ENCODE measurements at regions not wholly inside any gene's neighbourhood (a gene's known extent, or its start where the extent isn't known, plus 50 kb on each side); places are given as distances from the start of the nearest gene placed in this dataset.

DNA sequence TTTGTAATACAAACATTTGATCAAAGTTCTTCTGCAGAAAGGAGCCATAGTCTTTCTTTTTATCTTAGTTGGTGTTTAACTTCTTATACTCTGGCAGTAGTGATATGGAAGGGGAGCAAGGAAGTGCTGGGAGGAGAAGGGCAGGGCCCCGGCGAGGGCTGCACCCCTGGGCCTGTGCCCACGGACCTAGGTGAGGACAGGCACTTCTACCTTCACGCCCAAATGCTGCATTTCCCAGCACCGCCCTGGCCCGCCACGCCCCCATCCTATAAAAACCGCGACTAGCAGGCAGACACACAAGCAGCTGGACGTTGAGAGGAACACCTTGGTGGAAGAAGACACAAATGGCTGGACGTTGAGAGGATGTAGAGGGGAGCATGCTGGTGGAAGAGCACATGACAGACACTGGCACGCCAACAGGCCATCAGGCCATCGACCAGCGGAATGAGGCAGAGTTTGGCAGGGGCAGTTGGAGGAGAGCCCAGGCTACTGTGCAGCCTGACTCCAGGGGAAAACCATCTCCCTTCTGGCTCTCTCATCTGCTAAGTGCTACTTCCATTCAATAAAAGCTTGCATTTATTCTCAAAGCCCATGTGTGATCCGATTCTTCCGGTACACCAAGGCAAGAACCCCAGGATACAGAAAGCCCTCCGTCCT is 81.5 kb upstream of the C9orf72 start:
- Histone ChIP-seq H3K4me1 (ENCODE audit: control insufficient read depth, insufficient read depth, low read depth, low read length) (no peaks in the 10 kb centered on the region), H3K9ac (ENCODE audit: low read length) (no peak overlapping the region), H3K4me2 (ENCODE audit: low read length, poor library complexity, severe bottlenecking) (no peak overlapping the region), H3K27me3 (ENCODE audit: control insufficient read depth in 1 of 2, insufficient read depth in 1 of 2, low read length in 2 of 2) (no peaks in the 10 kb centered on the region), H3K4me3 (ENCODE audit: insufficient read depth in 1 of 2, low read depth in 1 of 2, low read length in 2 of 2) (no peak overlapping the region), H3K9me3 (ENCODE audit: control insufficient read depth, low read length) (no peaks in the 10 kb centered on the region), H2AK5ac (ENCODE audit: low read length, severe bottlenecking) (no peak overlapping the region), H4K91ac (ENCODE audit: low read length) (no peak overlapping the region), H3K79me1 (replicated peaks; ENCODE audit: low read length, poor library complexity, severe bottlenecking) (no peaks in the 10 kb centered on the region), H3K18ac (ENCODE audit: low read depth in 1 of 2, low read length in 2 of 2) (no peak overlapping the region), H2BK15ac (ENCODE audit: low read depth, poor library complexity, severe bottlenecking) (no peak overlapping the region), H2BK12ac (ENCODE audit: low read length in 2 of 2) (no peak overlapping the region), H4K8ac (ENCODE audit: low read length) (no peak overlapping the region), H3K36me3 (ENCODE audit: control insufficient read depth in 1 of 2, insufficient read depth in 2 of 2, low read depth in 1 of 2, low read length in 2 of 2) (no peaks in the 10 kb centered on the region), H3K14ac (ENCODE audit: low read length in 2 of 2) (no peak overlapping the region), H2BK120ac (ENCODE audit: low read depth, low read length) (no peak overlapping the region), H2AFZ (ENCODE audit: low read depth, low read length) (no peak overlapping the region), H3K4ac (ENCODE audit: low read depth in 1 of 2, low read length in 2 of 2) (no peak overlapping the region), H3K27ac (ENCODE audit: low read length, poor library complexity, severe bottlenecking) (no peak overlapping the region), H3K23ac (ENCODE audit: low read length in 2 of 2) (no peak overlapping the region), H2BK5ac (ENCODE audit: low read depth, low read length, poor library complexity, severe bottlenecking) (no peak overlapping the region)
- WGBS: 87% methylated on average over 17 of the region's 17 CpGs
- no peak for DNase-seq

DNA sequence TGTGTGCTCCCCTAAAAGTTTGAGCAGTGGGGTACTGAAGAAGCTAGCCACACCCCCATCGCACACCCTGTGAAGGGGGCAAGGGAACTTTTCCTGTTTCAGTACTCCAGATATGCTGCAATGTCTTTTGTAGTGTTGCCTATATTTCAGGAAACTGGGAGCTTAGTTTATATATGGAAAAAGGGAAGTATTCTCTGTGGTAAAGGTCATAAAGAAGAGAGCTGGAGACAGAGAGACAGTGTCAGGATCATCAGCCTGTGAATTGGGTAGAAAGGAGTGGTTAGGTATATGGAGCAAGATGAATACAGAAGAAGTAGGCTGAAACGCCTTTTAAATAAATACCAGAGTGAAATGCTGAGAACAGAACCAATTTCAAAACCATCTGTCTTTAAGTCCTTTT is 82.2 kb upstream of the C9orf72 start:
- Histone ChIP-seq H3K27ac (ENCODE audit: low read length, poor library complexity, severe bottlenecking) (no peak overlapping the region), H2BK120ac (ENCODE audit: low read depth, low read length) (no peak overlapping the region), H2AFZ (ENCODE audit: low read depth, low read length) (no peak overlapping the region), H3K4me3 (ENCODE audit: insufficient read depth in 1 of 2, low read depth in 1 of 2, low read length in 2 of 2) (no peak overlapping the region), H2BK5ac (ENCODE audit: low read depth, low read length, poor library complexity, severe bottlenecking) (no peak overlapping the region), H3K27me3 (ENCODE audit: control insufficient read depth in 1 of 2, insufficient read depth in 1 of 2, low read length in 2 of 2) (no peaks in the 10 kb centered on the region), H3K4me1 (ENCODE audit: control insufficient read depth, insufficient read depth, low read depth, low read length) (no peaks in the 10 kb centered on the region), H3K36me3 (ENCODE audit: control insufficient read depth in 1 of 2, insufficient read depth in 2 of 2, low read depth in 1 of 2, low read length in 2 of 2) (no peaks in the 10 kb centered on the region), H2BK12ac (ENCODE audit: low read length in 2 of 2) (no peak overlapping the region), H3K18ac (ENCODE audit: low read depth in 1 of 2, low read length in 2 of 2) (no peak overlapping the region), H3K9me3 (ENCODE audit: control insufficient read depth, low read length) (no peaks in the 10 kb centered on the region), H4K91ac (ENCODE audit: low read length) (no peak overlapping the region), H3K14ac (ENCODE audit: low read length in 2 of 2) (no peak overlapping the region), H3K4me2 (ENCODE audit: low read length, poor library complexity, severe bottlenecking) (no peak overlapping the region), H3K79me1 (replicated peaks; ENCODE audit: low read length, poor library complexity, severe bottlenecking) (no peaks in the 10 kb centered on the region), H3K4ac (ENCODE audit: low read depth in 1 of 2, low read length in 2 of 2) (no peak overlapping the region), H2AK5ac (ENCODE audit: low read length, severe bottlenecking) (no peak overlapping the region), H3K23ac (ENCODE audit: low read length in 2 of 2) (no peak overlapping the region), H3K9ac (ENCODE audit: low read length) (no peak overlapping the region), H2BK15ac (ENCODE audit: low read depth, poor library complexity, severe bottlenecking) (no peak overlapping the region), H4K8ac (ENCODE audit: low read length) (no peak overlapping the region)
- 88% methylated on average over 1 of the region's 2 CpGs for WGBS
- no peak for DNase-seq

GRCh38 chr9:27659001-27659400 is 85.7 kb upstream of the C9orf72 start:
- H3K4ac ChIP-seq (ENCODE audit: low read depth in 1 of 2, low read length in 2 of 2): no peak overlapping the region
- H3K27ac ChIP-seq (ENCODE audit: low read length, poor library complexity, severe bottlenecking): no peak overlapping the region
- no peak overlapping the region for H2AFZ ChIP-seq (ENCODE audit: low read depth, low read length)
- no peaks in the 10 kb centered on the region for H3K9me3 ChIP-seq (ENCODE audit: control insufficient read depth, low read length)
- no peak overlapping the region for H2BK12ac ChIP-seq (ENCODE audit: low read length in 2 of 2)
- no peak overlapping the region for H2BK15ac ChIP-seq (ENCODE audit: low read depth, poor library complexity, severe bottlenecking)
- no peak overlapping the region for H3K18ac ChIP-seq (ENCODE audit: low read depth in 1 of 2, low read length in 2 of 2)
- no peaks in the 10 kb centered on the region for H3K79me1 ChIP-seq (replicated peaks; ENCODE audit: low read length, poor library complexity, severe bottlenecking)
- H3K36me3 ChIP-seq (ENCODE audit: control insufficient read depth in 1 of 2, insufficient read depth in 2 of 2, low read depth in 1 of 2, low read length in 2 of 2): no peaks in the 10 kb centered on the region
- H3K4me1 ChIP-seq (ENCODE audit: control insufficient read depth, insufficient read depth, low read depth, low read length): no peaks in the 10 kb centered on the region
- DNase-seq: no peak
- no peak overlapping the region for H3K4me2 ChIP-seq (ENCODE audit: low read length, poor library complexity, severe bottlenecking)
- H3K27me3 ChIP-seq (ENCODE audit: control insufficient read depth in 1 of 2, insufficient read depth in 1 of 2, low read length in 2 of 2): no peaks in the 10 kb centered on the region
- H3K4me3 ChIP-seq (ENCODE audit: insufficient read depth in 1 of 2, low read depth in 1 of 2, low read length in 2 of 2): no peak overlapping the region
- no peak overlapping the region for H4K8ac ChIP-seq (ENCODE audit: low read length)
- no peak overlapping the region for H4K91ac ChIP-seq (ENCODE audit: low read length)
- H3K9ac ChIP-seq (ENCODE audit: low read length): no peak overlapping the region
- no peak overlapping the region for H2BK120ac ChIP-seq (ENCODE audit: low read depth, low read length)
- 44% methylated on average over 2 of the region's 4 CpGs for WGBS
- no peak overlapping the region for H2AK5ac ChIP-seq (ENCODE audit: low read length, severe bottlenecking)
- no peak overlapping the region for H3K14ac ChIP-seq (ENCODE audit: low read length in 2 of 2)
- H2BK5ac ChIP-seq (ENCODE audit: low read depth, low read length, poor library complexity, severe bottlenecking): no peak overlapping the region
- H3K23ac ChIP-seq (ENCODE audit: low read length in 2 of 2): no peak overlapping the region

DNA sequence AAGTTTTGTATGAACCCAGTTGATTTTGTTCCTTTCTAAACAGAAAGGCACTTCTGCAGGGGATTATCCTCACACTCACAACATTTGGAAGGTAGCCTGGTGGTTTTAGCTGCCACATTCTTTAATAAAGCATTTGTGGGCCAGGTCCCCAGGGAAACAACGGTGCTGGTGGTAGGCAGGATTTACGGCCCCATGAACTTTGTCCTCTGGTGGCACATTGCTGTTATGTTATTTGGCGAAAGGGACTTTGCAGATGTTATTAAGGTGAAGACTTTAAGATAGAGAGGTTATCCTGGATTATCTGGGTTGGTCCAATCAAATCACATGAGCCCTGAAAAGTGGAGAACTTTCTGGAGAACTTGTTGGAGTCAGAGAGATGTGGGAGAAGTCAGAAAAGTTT is 86.3 kb upstream of the C9orf72 start:
- no peaks in the 10 kb centered on the region for H3K27me3 ChIP-seq (ENCODE audit: control insufficient read depth in 1 of 2, insufficient read depth in 1 of 2, low read length in 2 of 2)
- H3K18ac ChIP-seq (ENCODE audit: low read depth in 1 of 2, low read length in 2 of 2): no peak overlapping the region
- H3K27ac ChIP-seq (ENCODE audit: low read length, poor library complexity, severe bottlenecking): no peak overlapping the region
- H2BK12ac ChIP-seq (ENCODE audit: low read length in 2 of 2): no peak overlapping the region
- no peak overlapping the region for H2BK120ac ChIP-seq (ENCODE audit: low read depth, low read length)
- H2BK15ac ChIP-seq (ENCODE audit: low read depth, poor library complexity, severe bottlenecking): no peak overlapping the region
- no peak overlapping the region for H4K91ac ChIP-seq (ENCODE audit: low read length)
- no peak overlapping the region for H2AFZ ChIP-seq (ENCODE audit: low read depth, low read length)
- H2AK5ac ChIP-seq (ENCODE audit: low read length, severe bottlenecking): no peak overlapping the region
- no peaks in the 10 kb centered on the region for H3K9me3 ChIP-seq (ENCODE audit: control insufficient read depth, low read length)
- DNase-seq: no peak
- H3K79me1 ChIP-seq (replicated peaks; ENCODE audit: low read length, poor library complexity, severe bottlenecking): no peaks in the 10 kb centered on the region
- no peak overlapping the region for H3K9ac ChIP-seq (ENCODE audit: low read length)
- no peak overlapping the region for H3K4me2 ChIP-seq (ENCODE audit: low read length, poor library complexity, severe bottlenecking)
- H3K4me3 ChIP-seq (ENCODE audit: insufficient read depth in 1 of 2, low read depth in 1 of 2, low read length in 2 of 2): no peak overlapping the region
- no peak overlapping the region for H2BK5ac ChIP-seq (ENCODE audit: low read depth, low read length, poor library complexity, severe bottlenecking)
- no peaks in the 10 kb centered on the region for H3K36me3 ChIP-seq (ENCODE audit: control insufficient read depth in 1 of 2, insufficient read depth in 2 of 2, low read depth in 1 of 2, low read length in 2 of 2)
- H3K14ac ChIP-seq (ENCODE audit: low read length in 2 of 2): no peak overlapping the region
- H4K8ac ChIP-seq (ENCODE audit: low read length): no peak overlapping the region
- H3K4ac ChIP-seq (ENCODE audit: low read depth in 1 of 2, low read length in 2 of 2): no peak overlapping the region
- no peaks in the 10 kb centered on the region for H3K4me1 ChIP-seq (ENCODE audit: control insufficient read depth, insufficient read depth, low read depth, low read length)
- 63% methylated on average over 3 of the region's 3 CpGs for WGBS
- H3K23ac ChIP-seq (ENCODE audit: low read length in 2 of 2): no peak overlapping the region
